ENCODE measurements at regions not wholly inside any gene's neighbourhood (a gene's known extent, or its start where the extent isn't known, plus 50 kb on each side); places are given as distances from the start of the nearest gene placed in this dataset.

- TF ChIP-seq, protein P1, sequence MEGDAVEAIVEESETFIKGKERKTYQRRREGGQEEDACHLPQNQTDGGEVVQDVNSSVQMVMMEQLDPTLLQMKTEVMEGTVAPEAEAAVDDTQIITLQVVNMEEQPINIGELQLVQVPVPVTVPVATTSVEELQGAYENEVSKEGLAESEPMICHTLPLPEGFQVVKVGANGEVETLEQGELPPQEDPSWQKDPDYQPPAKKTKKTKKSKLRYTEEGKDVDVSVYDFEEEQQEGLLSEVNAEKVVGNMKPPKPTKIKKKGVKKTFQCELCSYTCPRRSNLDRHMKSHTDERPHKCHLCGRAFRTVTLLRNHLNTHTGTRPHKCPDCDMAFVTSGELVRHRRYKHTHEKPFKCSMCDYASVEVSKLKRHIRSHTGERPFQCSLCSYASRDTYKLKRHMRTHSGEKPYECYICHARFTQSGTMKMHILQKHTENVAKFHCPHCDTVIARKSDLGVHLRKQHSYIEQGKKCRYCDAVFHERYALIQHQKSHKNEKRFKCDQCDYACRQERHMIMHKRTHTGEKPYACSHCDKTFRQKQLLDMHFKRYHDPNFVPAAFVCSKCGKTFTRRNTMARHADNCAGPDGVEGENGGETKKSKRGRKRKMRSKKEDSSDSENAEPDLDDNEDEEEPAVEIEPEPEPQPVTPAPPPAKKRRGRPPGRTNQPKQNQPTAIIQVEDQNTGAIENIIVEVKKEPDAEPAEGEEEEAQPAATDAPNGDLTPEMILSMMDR (conservative IDR thresholded peaks at IDR 0.05 in 1 of 2, IDR thresholded peaks at IDR 0.05 in 1 of 2; ENCODE audit: low read depth in 1 of 2, low read length in 2 of 2): no peak
- TF ChIP-seq EZH2 (IDR thresholded peaks at IDR 0.05; ENCODE audit: low read length, missing control alignments): no peak
Observed at GRCh38 chr13:43992211-43992610, 112.5 kb downstream of the LACC1 start.

Measured in fibroblast of lung (primary cell).